ENCODE measurements at regions not wholly inside any gene's neighbourhood (a gene's known extent, or its start where the extent isn't known, plus 50 kb on each side); places are given as distances from the start of the nearest gene placed in this dataset.

DNA sequence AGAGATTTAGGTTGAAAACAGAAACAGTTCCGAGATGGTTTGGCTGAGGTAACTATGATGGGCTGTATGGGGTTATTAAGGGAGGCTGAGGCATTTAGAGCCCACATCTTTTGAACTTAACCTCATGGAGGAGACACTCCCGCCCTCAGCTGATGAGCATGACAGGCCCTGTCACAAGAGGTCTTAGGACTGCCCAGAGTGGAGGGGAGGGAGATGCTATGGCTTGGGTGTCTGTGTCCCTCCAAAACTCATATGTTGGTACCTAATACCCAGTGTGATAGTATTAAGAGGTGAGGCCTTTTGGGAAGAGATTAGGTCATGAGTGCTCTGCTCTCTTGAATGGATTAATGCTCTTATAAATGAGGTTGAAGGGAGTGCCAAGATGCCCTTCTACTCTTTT, 126.6 kb downstream of the CDC5L start:
- TF ChIP-seq, protein P1, sequence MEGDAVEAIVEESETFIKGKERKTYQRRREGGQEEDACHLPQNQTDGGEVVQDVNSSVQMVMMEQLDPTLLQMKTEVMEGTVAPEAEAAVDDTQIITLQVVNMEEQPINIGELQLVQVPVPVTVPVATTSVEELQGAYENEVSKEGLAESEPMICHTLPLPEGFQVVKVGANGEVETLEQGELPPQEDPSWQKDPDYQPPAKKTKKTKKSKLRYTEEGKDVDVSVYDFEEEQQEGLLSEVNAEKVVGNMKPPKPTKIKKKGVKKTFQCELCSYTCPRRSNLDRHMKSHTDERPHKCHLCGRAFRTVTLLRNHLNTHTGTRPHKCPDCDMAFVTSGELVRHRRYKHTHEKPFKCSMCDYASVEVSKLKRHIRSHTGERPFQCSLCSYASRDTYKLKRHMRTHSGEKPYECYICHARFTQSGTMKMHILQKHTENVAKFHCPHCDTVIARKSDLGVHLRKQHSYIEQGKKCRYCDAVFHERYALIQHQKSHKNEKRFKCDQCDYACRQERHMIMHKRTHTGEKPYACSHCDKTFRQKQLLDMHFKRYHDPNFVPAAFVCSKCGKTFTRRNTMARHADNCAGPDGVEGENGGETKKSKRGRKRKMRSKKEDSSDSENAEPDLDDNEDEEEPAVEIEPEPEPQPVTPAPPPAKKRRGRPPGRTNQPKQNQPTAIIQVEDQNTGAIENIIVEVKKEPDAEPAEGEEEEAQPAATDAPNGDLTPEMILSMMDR (IDR thresholded peaks at IDR 0.05; ENCODE audit: borderline replicate concordance, extremely low read depth, low read length, poor library complexity, severe bottlenecking), result no peak
- TF ChIP-seq EZH2 (IDR thresholded peaks at IDR 0.05; ENCODE audit: borderline replicate concordance, low read depth, low read length, severe bottlenecking), result no peak
